Astrocyte (in vitro differentiated cells and primary cell): ENCODE measurements at regions not wholly inside any gene's neighbourhood (a gene's known extent, or its start where the extent isn't known, plus 50 kb on each side); places are given as distances from the start of the nearest gene placed in this dataset.

Experiments used
- DNase-seq: peaks from one replicate; pipeline ENCODE4 v3.0.0-alpha.2; 2010; ENCODE audit warnings: low read depth
- FAIRE-seq: peaks from 2 replicates; lab custom pipeline; 2011; peaks lifted over from hg19 to GRCh38; lab: Jason Lieb, UNC
- H2AFZ ChIP-seq: 2 replicates; pipeline ENCODE4 v1.6.0; 2012; ENCODE audit warnings: low read depth, low read length, inconsistent platforms
- H3K27ac ChIP-seq: 2 replicates; pipeline ENCODE4 v1.5.1; 2011; ENCODE audit warnings: low read depth, low read length, inconsistent platforms
- H3K27me3 ChIP-seq: 2 replicates; pipeline ENCODE4 v1.6.0; 2011; ENCODE audit warnings: low read length, inconsistent platforms; ENCODE audit not compliant: insufficient read depth
- H3K36me3 ChIP-seq: 2 replicates; pipeline ENCODE4 v1.5.1; 2011; ENCODE audit warnings: low read length, inconsistent platforms; ENCODE audit not compliant: insufficient read depth
- H3K4me1 ChIP-seq: 2 replicates; pipeline ENCODE4 v1.5.1; 2011; ENCODE audit warnings: low read length, inconsistent platforms; ENCODE audit not compliant: insufficient read depth
- H3K4me2 ChIP-seq: 2 replicates; pipeline ENCODE4 v1.6.0; 2012; ENCODE audit warnings: low read length, inconsistent platforms
- H3K4me3 ChIP-seq: 2 replicates; pipeline ENCODE4 v1.5.1; 2011; ENCODE audit warnings: low read depth, mild to moderate bottlenecking, low read length, inconsistent platforms; ENCODE audit not compliant: insufficient read depth
- H3K79me2 ChIP-seq: 2 replicates; pipeline ENCODE4 v1.6.0; 2012; ENCODE audit warnings: mild to moderate bottlenecking, low read length, inconsistent platforms; ENCODE audit not compliant: insufficient read depth
- H3K9ac ChIP-seq: 2 replicates; pipeline ENCODE4 v1.6.0; 2012; ENCODE audit warnings: mild to moderate bottlenecking, low read length, inconsistent platforms
- H3K9me3 ChIP-seq: 2 replicates; pipeline ENCODE4 v1.5.1; 2012; ENCODE audit warnings: low read depth, mild to moderate bottlenecking, low read length, inconsistent platforms; ENCODE audit not compliant: insufficient read depth
- H4K20me1 ChIP-seq: 2 replicates; pipeline ENCODE4 v1.6.0; 2012; ENCODE audit warnings: low read length, inconsistent platforms; ENCODE audit not compliant: insufficient read depth
- H3K27ac Mint-ChIP-seq: one replicate; pipeline ENCODE4 v1.8.0; 2021; ENCODE audit warnings: mild to moderate bottlenecking, mixed read lengths; ENCODE audit not compliant: unreplicated experiment
- H3K27me3 Mint-ChIP-seq: one replicate; pipeline ENCODE4 v1.8.0; 2021; ENCODE audit warnings: low read depth, mixed read lengths; ENCODE audit not compliant: unreplicated experiment
- H3K36me3 Mint-ChIP-seq: one replicate; pipeline ENCODE4 v1.8.0; 2021; ENCODE audit warnings: low read depth, mixed read lengths; ENCODE audit not compliant: unreplicated experiment
- H3K4me1 Mint-ChIP-seq: one replicate; pipeline ENCODE4 v1.8.0; 2021; ENCODE audit warnings: low read depth, mixed read lengths; ENCODE audit not compliant: unreplicated experiment
- H3K4me3 Mint-ChIP-seq: one replicate; pipeline ENCODE4 v1.8.0; 2021; ENCODE audit warnings: mild to moderate bottlenecking, moderate library complexity, mixed read lengths; ENCODE audit not compliant: unreplicated experiment
- H3K9me3 Mint-ChIP-seq: one replicate; pipeline ENCODE4 v1.8.0; 2021; ENCODE audit warnings: mild to moderate bottlenecking, mixed read lengths; ENCODE audit not compliant: unreplicated experiment
- CTCF ChIP-seq: IDR thresholded peaks from 2 replicates; pipeline ENCODE4 v1.5.1; 2011; ENCODE audit warnings: low read depth, mild to moderate bottlenecking, inconsistent platforms, low read length, moderate library complexity; ENCODE audit not compliant: insufficient read depth
- EZH2 ChIP-seq: IDR thresholded peaks from 2 replicates; pipeline ENCODE4 v1.6.1; 2012; ENCODE audit warnings: mild to moderate bottlenecking, low read length, inconsistent platforms; ENCODE audit not compliant: insufficient read depth

- Histone ChIP-seq H3K4me1 (no peaks in the 10 kb centered on the region), H3K79me2 (no peaks in the 10 kb centered on the region), H3K27ac (no peak overlapping the region), H2AFZ (no peak overlapping the region), H3K4me2 (no peak overlapping the region), H3K36me3 (no peaks in the 10 kb centered on the region), H3K9me3 (no peaks in the 10 kb centered on the region), H4K20me1 (no peaks in the 10 kb centered on the region), H3K4me3 (no peak overlapping the region), H3K27me3 (no peaks in the 10 kb centered on the region), H3K9ac (no peak overlapping the region)
- DNase-seq (no peak), FAIRE-seq (no peak)
- H3K36me3 Mint-ChIP-seq: no peaks in the 10 kb centered on the region
- H3K27ac Mint-ChIP-seq: no peak overlapping the region
- no peak for TF ChIP-seq CTCF
- TF ChIP-seq EZH2: no peak
- H3K4me3 Mint-ChIP-seq: no peak overlapping the region
- no peaks in the 10 kb centered on the region for H3K9me3 Mint-ChIP-seq
- no peaks in the 10 kb centered on the region for H3K4me1 Mint-ChIP-seq
- H3K27me3 Mint-ChIP-seq: peaks cover 6% of the 10 kb centered on the region
These were observed 97.6 kb upstream of the BCOR start for GRCh38 chrX:40195368-40195767.

- H3K27ac Mint-ChIP-seq: no peak overlapping the region
- FAIRE-seq (peak; percentile 81), DNase-seq (no peak)
- Histone ChIP-seq H3K27ac (no peak overlapping the region), H3K79me2 (no peaks in the 10 kb centered on the region), H3K4me3 (no peak overlapping the region), H3K9ac (no peak overlapping the region), H3K27me3 (no peaks in the 10 kb centered on the region), H3K36me3 (no peaks in the 10 kb centered on the region), H4K20me1 (no peaks in the 10 kb centered on the region), H3K9me3 (no peaks in the 10 kb centered on the region), H2AFZ (no peak overlapping the region), H3K4me1 (no peaks in the 10 kb centered on the region), H3K4me2 (no peak overlapping the region)
- H3K9me3 Mint-ChIP-seq: no peaks in the 10 kb centered on the region
- no peaks in the 10 kb centered on the region for H3K36me3 Mint-ChIP-seq
- peaks cover 13% of the 10 kb centered on the region for H3K27me3 Mint-ChIP-seq
- H3K4me1 Mint-ChIP-seq: no peaks in the 10 kb centered on the region
- no peak for TF ChIP-seq EZH2
- no peak for TF ChIP-seq CTCF
- H3K4me3 Mint-ChIP-seq: no peak overlapping the region
These were observed 94.4 kb upstream of the BCOR start for GRCh38 chrX:40192196-40192595.

- H3K9me3 Mint-ChIP-seq: peaks cover 5% of the 10 kb centered on the region
- Histone ChIP-seq H3K27me3 (no peaks in the 10 kb centered on the region), H3K4me2 (no peak overlapping the region), H2AFZ (no peak overlapping the region), H3K9ac (no peak overlapping the region), H4K20me1 (no peaks in the 10 kb centered on the region), H3K4me1 (no peaks in the 10 kb centered on the region), H3K4me3 (no peak overlapping the region), H3K79me2 (no peaks in the 10 kb centered on the region), H3K27ac (no peak overlapping the region), H3K9me3 (peaks cover 3% of the 10 kb centered on the region), H3K36me3 (no peaks in the 10 kb centered on the region)
- FAIRE-seq (no peak), DNase-seq (no peak)
- H3K36me3 Mint-ChIP-seq: no peaks in the 10 kb centered on the region
- H3K27ac Mint-ChIP-seq: no peak overlapping the region
- no peaks in the 10 kb centered on the region for H3K4me1 Mint-ChIP-seq
- peaks cover 13% of the 10 kb centered on the region for H3K27me3 Mint-ChIP-seq
- TF ChIP-seq EZH2 (no peak), CTCF (no peak)
- no peak overlapping the region for H3K4me3 Mint-ChIP-seq
These were observed 91.9 kb upstream of the BCOR start for GRCh38 chrX:40189637-40190036.
